Liver (tissue), 7 donors: ENCODE measurements at regions not wholly inside any gene's neighbourhood (a gene's known extent, or its start where the extent isn't known, plus 50 kb on each side); places are given as distances from the start of the nearest gene placed in this dataset.

Experiments
- DNase-seq: peaks from one replicate; pipeline ENCODE4 v3.0.0-alpha.2; 2017; ENCODE audit warnings: low spot score
- H3K27ac ChIP-seq, 2 donors: one replicate each; pipeline ENCODE4 v1.7.0; 2013; ENCODE audit warnings: inconsistent platforms in 2 of 2, low read length in 2 of 2, control low read depth in 1 of 2, low read depth in 1 of 2, mild to moderate bottlenecking in 1 of 2
- H3K27me3 ChIP-seq, 4 donors: one replicate each; pipeline versions ENCODE4 v1.6.1 to v1.7.0; 2013; ENCODE audit warnings: low read length in 3 of 4, inconsistent platforms in 1 of 4, mild to moderate bottlenecking in 1 of 4, moderate library complexity in 1 of 4; ENCODE audit not compliant: control insufficient read depth in 4 of 4, insufficient read depth in 4 of 4
- H3K36me3 ChIP-seq, 4 donors: one replicate each; pipeline versions ENCODE4 v1.6.1 to v1.7.0; 2013; ENCODE audit warnings: low read length in 3 of 4, mild to moderate bottlenecking in 3 of 4, low read depth in 1 of 4, moderate library complexity in 1 of 4; ENCODE audit not compliant: control insufficient read depth in 4 of 4, insufficient read depth in 3 of 4
- H3K4me1 ChIP-seq, 4 donors: one replicate each; pipeline versions ENCODE4 v1.6.1 to v1.7.0; 2013; ENCODE audit warnings: low read length in 3 of 4, mild to moderate bottlenecking in 3 of 4, moderate library complexity in 1 of 4; ENCODE audit not compliant: control insufficient read depth in 4 of 4, insufficient read depth in 4 of 4
- H3K4me3 ChIP-seq, 3 donors: one replicate each; pipeline versions ENCODE4 v1.6.1 to v1.7.0; 2013; ENCODE audit warnings: low read length in 3 of 3, control low read depth in 1 of 3, low read depth in 1 of 3, mild to moderate bottlenecking in 1 of 3
- H3K9ac ChIP-seq, 2 donors: one replicate each; pipeline ENCODE4 v1.7.0; 2013; ENCODE audit warnings: low read length in 2 of 2, mild to moderate bottlenecking in 2 of 2, moderate library complexity in 2 of 2, control low read depth in 1 of 2, low read depth in 1 of 2
- H3K9me3 ChIP-seq, 4 donors: one replicate each; pipeline versions ENCODE4 v1.6.1 to v1.7.0; 2013; ENCODE audit warnings: low read length in 3 of 4; ENCODE audit not compliant: control insufficient read depth in 4 of 4
- EGR1 ChIP-seq, 2 donors: IDR thresholded peaks; 2 replicates each; pipeline ENCODE4 v1.6.1; 2016 to 2018; ENCODE audit warnings: antibody characterized with exemption in 2 of 2, low read depth in 2 of 2
- FOXA1 ChIP-seq: IDR thresholded peaks from 2 replicates; pipeline ENCODE4 v1.6.1; 2016; ENCODE audit warnings: antibody characterized with exemption
- FOXA2 ChIP-seq: IDR thresholded peaks from 2 replicates; pipeline ENCODE4 v1.6.1; 2016; ENCODE audit warnings: antibody characterized with exemption
- HNF4A ChIP-seq, 2 donors: conservative IDR thresholded peaks; 2 replicates each; pipeline ENCODE4 v1.6.1; 2016; ENCODE audit warnings: antibody characterized with exemption in 2 of 2, mild to moderate bottlenecking in 2 of 2
- HNF4G ChIP-seq: IDR thresholded peaks from 2 replicates; pipeline ENCODE4 v1.6.1; 2016; ENCODE audit warnings: antibody characterized with exemption
- JUND ChIP-seq, 2 donors: IDR thresholded peaks; 2 replicates each; pipeline ENCODE4 v1.6.1; 2016; ENCODE audit warnings: antibody characterized with exemption in 2 of 2
- NR2F2 ChIP-seq: IDR thresholded peaks from 2 replicates; pipeline ENCODE4 v1.6.1; 2016; ENCODE audit warnings: antibody characterized with exemption
- RAD21 ChIP-seq, 2 donors: IDR thresholded peaks; 2 replicates each; pipeline ENCODE4 v1.6.1; 2016; ENCODE audit warnings: antibody characterized with exemption in 2 of 2, mild to moderate bottlenecking in 2 of 2
- RXRA ChIP-seq, 2 donors: IDR thresholded peaks; 2 replicates each; pipeline ENCODE4 v1.6.1; 2017 to 2018; ENCODE audit warnings: antibody characterized with exemption in 2 of 2, mild to moderate bottlenecking in 1 of 2
- SP1 ChIP-seq: IDR thresholded peaks from 2 replicates; pipeline ENCODE4 v1.6.1; 2018; ENCODE audit warnings: antibody characterized with exemption, mild to moderate bottlenecking
- TAF1 ChIP-seq: conservative IDR thresholded peaks from 2 replicates; pipeline ENCODE4 v1.6.1; 2016; ENCODE audit warnings: antibody characterized with exemption, mild to moderate bottlenecking
- YY1 ChIP-seq: IDR thresholded peaks from 2 replicates; pipeline ENCODE4 v1.6.1; 2016; ENCODE audit warnings: antibody characterized with exemption, mild to moderate bottlenecking
- WGBS: extraction: QIAGEN DNeasy Blood & Tissue Kit; methylation state at CpG from one replicate; pipeline ENCODE4 v1.1.7; 2013; 5-methylcytosine and 5-hydroxymethylcytosine counted together
- TF ChIP-seq, protein P1 (sequence below): IDR thresholded peaks from 2 replicates; pipeline ENCODE4 v1.6.1; 2016; ENCODE audit warnings: antibody characterized with exemption, mild to moderate bottlenecking
- TF ChIP-seq, protein P2 (sequence below): IDR thresholded peaks from 2 replicates; pipeline ENCODE4 v1.6.1; 2016; ENCODE audit warnings: antibody characterized with exemption
- TF ChIP-seq, protein P3 (sequence below): IDR thresholded peaks from 2 replicates; pipeline ENCODE4 v1.6.1; 2016; ENCODE audit warnings: antibody characterized with exemption
- donor health status: healthy.
- donor health status: healthy.
- donor health status: healthy.
- donor health status: healthy.

DNA sequence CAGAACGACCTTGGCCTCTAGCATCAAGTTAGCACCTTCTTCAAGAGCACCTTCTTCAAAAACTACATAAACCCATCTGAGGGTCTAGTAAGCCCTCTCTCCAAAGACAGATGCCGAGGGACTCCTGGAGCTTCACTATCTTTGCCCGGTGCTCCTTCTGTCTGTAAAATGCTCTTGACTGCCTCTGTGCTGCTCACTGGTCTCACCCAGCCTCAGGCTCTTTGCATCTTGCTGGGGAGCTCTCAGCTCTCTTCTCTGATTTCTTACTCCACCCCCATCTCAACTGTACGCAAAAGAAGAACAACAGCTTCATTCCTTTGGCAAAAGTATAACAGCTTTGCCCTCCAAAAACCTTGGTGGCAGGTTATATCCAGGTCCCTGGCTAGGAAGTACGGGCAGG lies 404.2 kb downstream of the KLF12 start:
- Histone ChIP-seq H3K27ac (no peak overlapping the region), H3K27me3 (no peaks in the 10 kb centered on the region), H3K4me1 (peaks cover 0 to 2% (median 0%) of the 10 kb centered on the region in 4 donors), H3K4me3 (no peak overlapping the region), H3K9ac (no peak overlapping the region), H3K36me3 (no peaks in the 10 kb centered on the region), H3K9me3 (no peaks in the 10 kb centered on the region)
- WGBS = 92% methylated on average over 5 of the region's 5 CpGs
- TF ChIP-seq JUND (IDR thresholded peaks at IDR 0.05) (no peak), HNF4G (no peak), RAD21 (IDR thresholded peaks at IDR 0.05) (no peak), FOXA2 (no peak), RXRA (IDR thresholded peaks at IDR 0.05) (no peak), FOXA1 (no peak), YY1 (no peak)
- TF ChIP-seq, protein P1, sequence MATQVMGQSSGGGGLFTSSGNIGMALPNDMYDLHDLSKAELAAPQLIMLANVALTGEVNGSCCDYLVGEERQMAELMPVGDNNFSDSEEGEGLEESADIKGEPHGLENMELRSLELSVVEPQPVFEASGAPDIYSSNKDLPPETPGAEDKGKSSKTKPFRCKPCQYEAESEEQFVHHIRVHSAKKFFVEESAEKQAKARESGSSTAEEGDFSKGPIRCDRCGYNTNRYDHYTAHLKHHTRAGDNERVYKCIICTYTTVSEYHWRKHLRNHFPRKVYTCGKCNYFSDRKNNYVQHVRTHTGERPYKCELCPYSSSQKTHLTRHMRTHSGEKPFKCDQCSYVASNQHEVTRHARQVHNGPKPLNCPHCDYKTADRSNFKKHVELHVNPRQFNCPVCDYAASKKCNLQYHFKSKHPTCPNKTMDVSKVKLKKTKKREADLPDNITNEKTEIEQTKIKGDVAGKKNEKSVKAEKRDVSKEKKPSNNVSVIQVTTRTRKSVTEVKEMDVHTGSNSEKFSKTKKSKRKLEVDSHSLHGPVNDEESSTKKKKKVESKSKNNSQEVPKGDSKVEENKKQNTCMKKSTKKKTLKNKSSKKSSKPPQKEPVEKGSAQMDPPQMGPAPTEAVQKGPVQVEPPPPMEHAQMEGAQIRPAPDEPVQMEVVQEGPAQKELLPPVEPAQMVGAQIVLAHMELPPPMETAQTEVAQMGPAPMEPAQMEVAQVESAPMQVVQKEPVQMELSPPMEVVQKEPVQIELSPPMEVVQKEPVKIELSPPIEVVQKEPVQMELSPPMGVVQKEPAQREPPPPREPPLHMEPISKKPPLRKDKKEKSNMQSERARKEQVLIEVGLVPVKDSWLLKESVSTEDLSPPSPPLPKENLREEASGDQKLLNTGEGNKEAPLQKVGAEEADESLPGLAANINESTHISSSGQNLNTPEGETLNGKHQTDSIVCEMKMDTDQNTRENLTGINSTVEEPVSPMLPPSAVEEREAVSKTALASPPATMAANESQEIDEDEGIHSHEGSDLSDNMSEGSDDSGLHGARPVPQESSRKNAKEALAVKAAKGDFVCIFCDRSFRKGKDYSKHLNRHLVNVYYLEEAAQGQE = no peak
- DNase-seq = no peak

DNA sequence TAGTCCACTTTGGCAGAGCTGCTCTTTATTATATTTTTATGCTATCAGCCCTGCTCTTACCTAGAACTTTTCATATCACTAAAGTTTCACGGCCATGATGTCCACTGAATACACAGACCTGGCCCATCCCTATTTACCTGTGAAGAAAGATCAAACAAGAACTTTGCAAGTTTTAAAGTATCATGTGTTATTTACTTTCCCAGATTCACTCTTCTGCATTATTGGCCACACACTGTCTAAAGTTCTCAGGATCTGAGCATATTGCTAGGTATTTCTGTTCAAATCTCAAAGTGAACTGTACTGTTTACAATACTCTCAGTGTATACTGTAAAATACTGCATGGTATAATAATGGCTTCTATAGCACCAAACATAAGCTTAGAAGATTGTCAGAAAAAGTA lies 405.2 kb downstream of the KLF12 start:
- no peak for TF ChIP-seq HNF4G
- TF ChIP-seq FOXA1 = no peak
- TF ChIP-seq, protein P2, sequence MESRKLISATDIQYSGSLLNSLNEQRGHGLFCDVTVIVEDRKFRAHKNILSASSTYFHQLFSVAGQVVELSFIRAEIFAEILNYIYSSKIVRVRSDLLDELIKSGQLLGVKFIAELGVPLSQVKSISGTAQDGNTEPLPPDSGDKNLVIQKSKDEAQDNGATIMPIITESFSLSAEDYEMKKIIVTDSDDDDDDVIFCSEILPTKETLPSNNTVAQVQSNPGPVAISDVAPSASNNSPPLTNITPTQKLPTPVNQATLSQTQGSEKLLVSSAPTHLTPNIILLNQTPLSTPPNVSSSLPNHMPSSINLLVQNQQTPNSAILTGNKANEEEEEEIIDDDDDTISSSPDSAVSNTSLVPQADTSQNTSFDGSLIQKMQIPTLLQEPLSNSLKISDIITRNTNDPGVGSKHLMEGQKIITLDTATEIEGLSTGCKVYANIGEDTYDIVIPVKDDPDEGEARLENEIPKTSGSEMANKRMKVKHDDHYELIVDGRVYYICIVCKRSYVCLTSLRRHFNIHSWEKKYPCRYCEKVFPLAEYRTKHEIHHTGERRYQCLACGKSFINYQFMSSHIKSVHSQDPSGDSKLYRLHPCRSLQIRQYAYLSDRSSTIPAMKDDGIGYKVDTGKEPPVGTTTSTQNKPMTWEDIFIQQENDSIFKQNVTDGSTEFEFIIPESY = no peak
- no peak for TF ChIP-seq NR2F2
- TF ChIP-seq, protein P3, sequence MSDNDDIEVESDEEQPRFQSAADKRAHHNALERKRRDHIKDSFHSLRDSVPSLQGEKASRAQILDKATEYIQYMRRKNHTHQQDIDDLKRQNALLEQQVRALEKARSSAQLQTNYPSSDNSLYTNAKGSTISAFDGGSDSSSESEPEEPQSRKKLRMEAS = no peak
- TF ChIP-seq, protein P1 = no peak
- TF ChIP-seq RXRA (IDR thresholded peaks at IDR 0.05) = peak in 1 of 2 donors; percentile 15
- peak; percentile 43 for TF ChIP-seq YY1
- peak in 1 of 2 donors; percentile 41 for TF ChIP-seq HNF4A (conservative IDR thresholded peaks at IDR 0.05)
- no peak for TF ChIP-seq TAF1
- peak; percentile 66 for TF ChIP-seq FOXA2
- TF ChIP-seq SP1 = no peak
- TF ChIP-seq EGR1 (IDR thresholded peaks at IDR 0.05; ENCODE audit: low read depth in 2 of 2) = no peak
- no peak overlapping the region for H3K9ac ChIP-seq
- no peak overlapping the region for H3K27ac ChIP-seq
- no peaks in the 10 kb centered on the region for H3K27me3 ChIP-seq
- H3K9me3 ChIP-seq = no peaks in the 10 kb centered on the region
- DNase-seq = no peak
- H3K4me1 ChIP-seq = peaks cover 0 to 2% (median 0%) of the 10 kb centered on the region in 4 donors
- H3K4me3 ChIP-seq = no peak overlapping the region
- H3K36me3 ChIP-seq = no peaks in the 10 kb centered on the region
- 34% methylated on average over 1 of the region's 1 CpG for WGBS
